ENCODE measurements at regions not wholly inside any gene's neighbourhood (a gene's known extent, or its start where the extent isn't known, plus 50 kb on each side); places are given as distances from the start of the nearest gene placed in this dataset.

GRCh38 chr10:80759693-80760092, 222.0 kb downstream of the SH2D4B start:
- TF ChIP-seq, protein P1, sequence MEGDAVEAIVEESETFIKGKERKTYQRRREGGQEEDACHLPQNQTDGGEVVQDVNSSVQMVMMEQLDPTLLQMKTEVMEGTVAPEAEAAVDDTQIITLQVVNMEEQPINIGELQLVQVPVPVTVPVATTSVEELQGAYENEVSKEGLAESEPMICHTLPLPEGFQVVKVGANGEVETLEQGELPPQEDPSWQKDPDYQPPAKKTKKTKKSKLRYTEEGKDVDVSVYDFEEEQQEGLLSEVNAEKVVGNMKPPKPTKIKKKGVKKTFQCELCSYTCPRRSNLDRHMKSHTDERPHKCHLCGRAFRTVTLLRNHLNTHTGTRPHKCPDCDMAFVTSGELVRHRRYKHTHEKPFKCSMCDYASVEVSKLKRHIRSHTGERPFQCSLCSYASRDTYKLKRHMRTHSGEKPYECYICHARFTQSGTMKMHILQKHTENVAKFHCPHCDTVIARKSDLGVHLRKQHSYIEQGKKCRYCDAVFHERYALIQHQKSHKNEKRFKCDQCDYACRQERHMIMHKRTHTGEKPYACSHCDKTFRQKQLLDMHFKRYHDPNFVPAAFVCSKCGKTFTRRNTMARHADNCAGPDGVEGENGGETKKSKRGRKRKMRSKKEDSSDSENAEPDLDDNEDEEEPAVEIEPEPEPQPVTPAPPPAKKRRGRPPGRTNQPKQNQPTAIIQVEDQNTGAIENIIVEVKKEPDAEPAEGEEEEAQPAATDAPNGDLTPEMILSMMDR (IDR thresholded peaks at IDR 0.05) = no peak
- TF ChIP-seq POLR2A (IDR thresholded peaks at IDR 0.05) = no peak

All from tibial nerve (tissue), 3 donors.